ENCODE measurements at regions not wholly inside any gene's neighbourhood (a gene's known extent, or its start where the extent isn't known, plus 50 kb on each side); places are given as distances from the start of the nearest gene placed in this dataset.

DNA sequence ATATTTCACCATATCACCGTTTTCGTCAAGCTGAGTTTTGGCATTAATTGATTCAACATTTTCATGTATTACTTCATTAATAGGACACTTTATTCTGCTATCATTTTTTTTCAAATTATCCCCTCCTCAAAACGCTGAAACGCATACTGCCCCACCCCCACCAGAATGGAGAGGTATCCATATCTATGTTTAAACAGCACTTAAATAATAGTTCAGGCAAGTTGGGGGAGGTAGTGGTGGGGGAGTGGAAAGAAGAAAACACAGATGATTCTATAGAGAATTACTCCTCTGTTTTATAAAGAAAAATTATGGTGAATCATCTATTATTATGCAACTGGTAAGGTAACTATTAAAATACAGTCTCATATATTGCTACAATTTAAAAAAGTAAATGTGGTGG is 314.4 kb upstream of the ZEB2 start:
- no peaks in the 10 kb centered on the region for H3K27me3 ChIP-seq (ENCODE audit: insufficient read depth, low read length)
- no peaks in the 10 kb centered on the region for H4K20me1 ChIP-seq (ENCODE audit: insufficient read depth)
- ATAC-seq (no peak), DNase-seq (ENCODE audit: low read depth, low spot score) (no peak)
- TF ChIP-seq CEBPB (IDR thresholded peaks at IDR 0.05; ENCODE audit: low read depth) (no peak), ELF1 (IDR thresholded peaks at IDR 0.05; ENCODE audit: borderline replicate concordance, low read depth) (no peak), EZH2 (IDR thresholded peaks at IDR 0.05) (no peak), EZH2phosphoT487 (IDR thresholded peaks at IDR 0.05; ENCODE audit: borderline replicate concordance) (no peak), YY1 (IDR thresholded peaks at IDR 0.05; ENCODE audit: extremely low read depth, insufficient replicate concordance, low read depth, low read length) (no peak), SRF (IDR thresholded peaks at IDR 0.05; ENCODE audit: low read depth) (no peak), POLR2A (IDR thresholded peaks at IDR 0.05; ENCODE audit: borderline replicate concordance, extremely low read depth, insufficient read depth, insufficient read length) (no peak), ZFX (IDR thresholded peaks at IDR 0.05) (no peak), TCF7L2 (IDR thresholded peaks at IDR 0.05; ENCODE audit: borderline replicate concordance, extremely low read depth, insufficient read depth, insufficient read length) (no peak)
- TF ChIP-seq, protein P1, sequence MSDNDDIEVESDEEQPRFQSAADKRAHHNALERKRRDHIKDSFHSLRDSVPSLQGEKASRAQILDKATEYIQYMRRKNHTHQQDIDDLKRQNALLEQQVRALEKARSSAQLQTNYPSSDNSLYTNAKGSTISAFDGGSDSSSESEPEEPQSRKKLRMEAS (IDR thresholded peaks at IDR 0.05), result no peak
- TF ChIP-seq, protein P2, sequence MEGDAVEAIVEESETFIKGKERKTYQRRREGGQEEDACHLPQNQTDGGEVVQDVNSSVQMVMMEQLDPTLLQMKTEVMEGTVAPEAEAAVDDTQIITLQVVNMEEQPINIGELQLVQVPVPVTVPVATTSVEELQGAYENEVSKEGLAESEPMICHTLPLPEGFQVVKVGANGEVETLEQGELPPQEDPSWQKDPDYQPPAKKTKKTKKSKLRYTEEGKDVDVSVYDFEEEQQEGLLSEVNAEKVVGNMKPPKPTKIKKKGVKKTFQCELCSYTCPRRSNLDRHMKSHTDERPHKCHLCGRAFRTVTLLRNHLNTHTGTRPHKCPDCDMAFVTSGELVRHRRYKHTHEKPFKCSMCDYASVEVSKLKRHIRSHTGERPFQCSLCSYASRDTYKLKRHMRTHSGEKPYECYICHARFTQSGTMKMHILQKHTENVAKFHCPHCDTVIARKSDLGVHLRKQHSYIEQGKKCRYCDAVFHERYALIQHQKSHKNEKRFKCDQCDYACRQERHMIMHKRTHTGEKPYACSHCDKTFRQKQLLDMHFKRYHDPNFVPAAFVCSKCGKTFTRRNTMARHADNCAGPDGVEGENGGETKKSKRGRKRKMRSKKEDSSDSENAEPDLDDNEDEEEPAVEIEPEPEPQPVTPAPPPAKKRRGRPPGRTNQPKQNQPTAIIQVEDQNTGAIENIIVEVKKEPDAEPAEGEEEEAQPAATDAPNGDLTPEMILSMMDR (IDR thresholded peaks at IDR 0.05 in 2 of 3, conservative IDR thresholded peaks at IDR 0.05 in 1 of 3; ENCODE audit: borderline replicate concordance in 1 of 3, insufficient read depth in 1 of 3, low read depth in 2 of 3, low read length in 2 of 3), result no peak
- H3K4me3 ChIP-seq (replicated peaks in 1 of 2; ENCODE audit: low read depth in 1 of 2, low read length in 2 of 2), result no peak overlapping the region
- BruUV-seq (replicated peaks), result no TSS peak
- no peaks in the 10 kb centered on the region for H3K79me2 ChIP-seq (ENCODE audit: insufficient read depth, low read length)
- H3K9me2 ChIP-seq (ENCODE audit: insufficient read depth), result no peaks in the 10 kb centered on the region
- H3K27ac ChIP-seq (ENCODE audit: low read depth, low read length), result no peak overlapping the region
- no peaks in the 10 kb centered on the region for H3K9me3 ChIP-seq (ENCODE audit: control insufficient read depth in 1 of 2, insufficient read depth in 1 of 2, low read depth in 1 of 2, low read length in 2 of 2)
- intact Hi-C loops (cut with micrococcal nuclease), result no loop called here
- peaks cover 21 to 31% of the 10 kb centered on the region in 2 experiments for H3K4me1 ChIP-seq (ENCODE audit: control insufficient read depth in 1 of 2, insufficient read depth in 2 of 2, low read length in 2 of 2)
- POLR2A ChIA-PET, result no interaction called here
- H3K4me2 ChIP-seq (ENCODE audit: low read length), result no peak overlapping the region
- H3K36me3 ChIP-seq (ENCODE audit: control insufficient read depth in 1 of 2, insufficient read depth in 2 of 2, low read length in 2 of 2), result no peaks in the 10 kb centered on the region
- RAD21 ChIA-PET (ENCODE audit: low non-redundant PET in 1 of 2, low total read pairs in 2 of 2, uncharacterized antibody in 2 of 2, unreplicated experiment in 2 of 2), result no interaction called here
- H3K9ac ChIP-seq (ENCODE audit: low read length), result no peak overlapping the region
- peak overlapping the region; percentile 57 for H2AFZ ChIP-seq (ENCODE audit: low read depth, low read length, poor library complexity, severe bottlenecking)
- CTCF ChIA-PET, result no interaction called here
